ENCODE measurements at regions not wholly inside any gene's neighbourhood (a gene's known extent, or its start where the extent isn't known, plus 50 kb on each side); places are given as distances from the start of the nearest gene placed in this dataset.

GRCh38 chr11:111444040-111444439 is 65.0 kb upstream of the POU2AF1 start:
- no peak overlapping the region for H3K27ac ChIP-seq
- TF ChIP-seq CTCF (conservative IDR thresholded peaks at IDR 0.05) = no peak

GRCh38 chr11:111443640-111444039 is 64.6 kb upstream of the POU2AF1 start:
- no peak overlapping the region for H3K27ac ChIP-seq
- TF ChIP-seq CTCF (conservative IDR thresholded peaks at IDR 0.05) = no peak

GRCh38 chr11:111443032-111443431 is 64.0 kb upstream of the POU2AF1 start:
- no peak for TF ChIP-seq CTCF (conservative IDR thresholded peaks at IDR 0.05)

GRCh38 chr11:111441443-111441842 is 62.4 kb upstream of the POU2AF1 start:
- H3K27ac ChIP-seq = peak overlapping the region; percentile 75; the same call in 1 of the 2 replicates
- no peak for TF ChIP-seq CTCF (conservative IDR thresholded peaks at IDR 0.05)

More at GRCh38 chr11:111443032-111443431, 64.0 kb upstream of the POU2AF1 start:
- H3K27ac ChIP-seq = no peak overlapping the region

- no peak for TF ChIP-seq CTCF (conservative IDR thresholded peaks at IDR 0.05)
- H3K27ac ChIP-seq = peak overlapping the region; percentile 75; the same call in 1 of the 2 replicates
Observed at GRCh38 chr11:111440416-111441205, 61.5 kb upstream of the POU2AF1 start.

- TF ChIP-seq CTCF (conservative IDR thresholded peaks at IDR 0.05) = no peak
- H3K27ac ChIP-seq = peak overlapping the region; percentile 75; the same call in 1 of the 2 replicates
Observed at GRCh38 chr11:111439901-111440300, 60.8 kb upstream of the POU2AF1 start.

- H3K27ac ChIP-seq = peak overlapping the region; percentile 75
- no peak for TF ChIP-seq CTCF (conservative IDR thresholded peaks at IDR 0.05)
Observed at GRCh38 chr11:111438846-111439520, 59.9 kb upstream of the POU2AF1 start.

All from VCaP (cell line).